H1 (cell line): ENCODE measurements at regions not wholly inside any gene's neighbourhood (a gene's known extent, or its start where the extent isn't known, plus 50 kb on each side); places are given as distances from the start of the nearest gene placed in this dataset.

ENCODE experiments used
- EP300 ChIP-seq, 2 experiments: IDR thresholded peaks; 1 replicate in 1 of 2; 2 replicates in 1 of 2; pipeline ENCODE4 v1.6.1; 2011 to 2012; ENCODE audit warnings: low read depth in 2 of 2, low read length in 2 of 2, mild to moderate bottlenecking in 2 of 2, borderline replicate concordance in 1 of 2, inconsistent platforms in 1 of 2, moderate library complexity in 1 of 2
- POLR2AphosphoS5 ChIP-seq: IDR thresholded peaks from 2 replicates; pipeline ENCODE4 v1.6.1; 2011; ENCODE audit warnings: low read depth, low read length
- ZNF274 ChIP-seq: IDR thresholded peaks from 2 replicates; pipeline ENCODE4 v1.7.0; 2012; ENCODE audit warnings: low read length, borderline replicate concordance; ENCODE audit errors: extremely low read depth

- TF ChIP-seq POLR2AphosphoS5 (no peak), EP300 (IDR thresholded peaks at IDR 0.05; ENCODE audit: borderline replicate concordance in 1 of 2, low read depth in 2 of 2, low read length in 2 of 2) (no peak), ZNF274 (no peak)
Measured at GRCh38 chr14:49463146-49463545, 123.0 kb downstream of the RPS29 start (continued).
